DMS114 treated with DMSO at 0.1 percent for 48 hours (cell line): ENCODE measurements at regions not wholly inside any gene's neighbourhood (a gene's known extent, or its start where the extent isn't known, plus 50 kb on each side); places are given as distances from the start of the nearest gene placed in this dataset.

Experiments used
- DNase-seq: peaks from one replicate; lab custom pipeline; 2025; ENCODE audit not compliant: unreplicated experiment; lab: John Stamatoyannopoulos, UW

DNA sequence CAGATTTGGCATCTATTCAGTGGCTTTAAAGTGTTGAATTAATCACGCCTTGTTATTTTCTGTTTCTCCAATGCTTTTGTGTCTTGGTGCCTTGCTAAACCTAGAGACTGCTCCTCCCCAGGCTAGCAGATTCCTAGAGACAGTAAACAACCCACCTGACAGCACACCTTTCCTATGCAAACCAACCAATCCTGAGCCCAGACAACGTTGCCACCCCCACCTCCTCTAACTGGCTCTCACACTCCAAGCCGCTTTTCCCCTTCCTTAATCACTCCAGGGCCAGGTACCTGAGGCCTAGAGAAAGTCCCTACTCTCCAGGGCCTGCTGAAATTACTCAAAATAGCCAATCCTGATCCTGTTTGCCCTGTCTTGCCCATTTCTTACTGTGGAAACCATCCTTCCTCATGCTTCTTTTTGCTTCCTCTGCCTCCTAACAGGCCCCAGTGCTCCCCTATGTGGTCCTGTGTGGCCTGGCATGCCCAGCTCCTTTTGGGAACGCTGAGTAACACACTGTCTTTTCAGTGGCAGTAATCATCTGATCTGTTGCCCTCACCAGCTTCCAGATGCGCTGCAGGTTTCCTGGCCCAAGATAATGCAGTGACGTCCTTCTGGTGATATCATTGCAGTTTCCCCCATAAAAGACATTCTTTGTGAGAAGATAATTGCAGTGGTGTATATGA, 53.4 kb downstream of the GAS1 start:
- DNase-seq: no peak

DNA sequence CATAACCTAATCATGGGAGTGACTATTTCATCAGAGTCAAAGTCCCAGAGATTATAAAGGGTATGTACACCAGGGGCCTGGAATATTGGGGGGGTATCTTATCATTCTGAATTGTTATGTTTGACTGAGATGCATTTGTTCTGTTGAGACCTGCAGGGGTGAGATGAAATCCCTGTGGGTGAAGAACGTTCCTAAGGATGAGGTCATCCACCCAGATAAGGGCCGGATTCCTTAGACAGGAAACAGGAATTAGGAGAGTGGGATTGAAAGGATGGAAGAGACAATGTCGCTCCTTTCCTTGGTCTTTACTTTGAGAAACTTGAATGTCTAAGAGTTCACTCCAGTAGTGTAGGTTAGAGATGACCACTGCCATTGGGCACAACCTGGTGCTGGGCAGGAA, 54.7 kb downstream of the GAS1 start:
- no peak for DNase-seq

DNA sequence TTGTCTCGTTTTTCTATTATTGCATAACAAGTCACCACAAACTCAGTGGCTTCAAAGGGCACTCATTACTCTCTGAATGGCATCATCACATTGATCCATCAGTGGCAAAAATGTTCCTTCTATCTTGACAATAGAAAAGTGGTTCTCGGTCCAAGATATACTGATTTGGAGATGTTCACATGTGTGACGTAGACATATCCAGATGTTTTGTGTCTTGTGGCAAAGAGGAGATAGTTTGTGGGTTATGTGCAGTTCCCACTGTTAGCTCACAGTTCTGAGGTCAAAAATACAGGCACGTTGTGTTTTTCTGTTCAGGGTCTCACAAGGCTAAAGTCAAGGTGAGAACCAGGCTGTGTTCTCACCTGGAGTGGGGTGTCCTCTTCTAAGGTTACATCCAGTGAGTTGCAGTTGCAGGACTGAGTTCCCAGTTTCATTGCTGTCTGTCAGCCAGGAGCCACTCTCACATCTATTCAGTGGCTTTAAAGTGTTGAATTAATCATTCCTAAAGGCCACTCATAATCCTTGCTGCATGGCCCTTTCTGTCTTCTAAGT, 55.3 kb downstream of the GAS1 start:
- no peak for DNase-seq

DNA sequence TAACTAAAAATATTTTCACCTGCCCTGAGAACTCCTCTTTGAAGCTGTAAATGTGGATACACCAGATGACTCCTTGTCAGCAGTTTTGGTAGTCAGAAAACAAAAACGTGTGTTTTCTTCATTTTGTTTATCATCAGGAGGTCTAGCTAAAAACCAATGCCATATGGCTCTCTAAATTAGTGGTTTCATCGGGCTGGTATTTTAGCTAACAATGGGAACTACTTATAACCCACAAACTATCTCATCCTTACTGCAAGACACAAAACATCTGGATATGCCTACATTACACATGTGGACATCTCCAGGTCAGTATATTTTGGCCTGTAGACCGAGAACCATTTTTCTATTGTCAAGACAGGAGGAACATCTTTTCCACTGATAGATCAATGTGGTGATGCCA, 56.2 kb downstream of the GAS1 start:
- DNase-seq: no peak

DNA sequence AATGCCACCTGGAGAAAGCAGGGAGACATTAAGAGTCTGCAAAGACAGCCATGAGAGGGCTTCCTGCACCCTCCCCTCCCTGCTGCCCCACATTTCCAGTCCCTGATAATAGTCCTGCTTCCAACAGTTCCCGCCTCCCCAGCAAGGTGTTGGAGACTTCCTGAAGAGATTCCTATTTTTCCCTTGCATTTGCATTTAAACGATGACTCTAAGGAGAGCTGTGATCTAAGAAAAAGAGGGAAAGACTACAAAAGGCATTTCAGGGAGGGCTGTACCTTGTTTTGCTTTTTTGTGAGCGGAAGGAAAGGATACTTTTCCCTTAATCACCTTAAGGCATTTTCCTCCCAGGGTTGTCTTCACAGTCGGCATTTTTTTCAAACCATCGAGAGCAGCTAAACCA, 62.1 kb downstream of the GAS1 start:
- no peak for DNase-seq

DNA sequence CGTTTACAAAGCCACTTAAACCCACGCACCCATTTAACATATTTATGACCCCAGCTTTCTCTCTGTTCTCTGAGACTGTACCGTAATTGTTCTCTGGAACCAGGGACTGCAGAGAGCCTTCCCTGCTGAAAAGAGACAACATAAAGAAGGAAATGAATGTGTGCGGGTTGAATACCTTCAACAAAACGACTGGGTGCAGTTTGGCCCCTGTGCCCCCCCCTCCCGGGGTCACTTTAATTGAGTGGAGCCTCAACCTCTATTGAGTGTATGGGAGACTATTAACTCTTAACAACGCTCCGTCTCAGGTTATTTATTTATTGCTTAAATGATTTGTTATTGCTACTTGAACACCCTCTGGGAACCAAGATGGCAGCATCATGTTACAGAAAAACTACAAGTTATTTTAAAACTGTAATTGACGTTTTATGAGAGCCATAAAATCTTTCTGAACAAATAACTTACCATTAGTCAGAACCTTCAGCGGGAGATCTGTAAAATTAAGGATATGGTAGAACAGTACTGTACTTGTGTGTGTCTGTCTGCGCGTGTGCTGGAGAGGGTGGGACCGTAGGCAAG, 70.6 kb downstream of the GAS1 start:
- DNase-seq: no peak

DNA sequence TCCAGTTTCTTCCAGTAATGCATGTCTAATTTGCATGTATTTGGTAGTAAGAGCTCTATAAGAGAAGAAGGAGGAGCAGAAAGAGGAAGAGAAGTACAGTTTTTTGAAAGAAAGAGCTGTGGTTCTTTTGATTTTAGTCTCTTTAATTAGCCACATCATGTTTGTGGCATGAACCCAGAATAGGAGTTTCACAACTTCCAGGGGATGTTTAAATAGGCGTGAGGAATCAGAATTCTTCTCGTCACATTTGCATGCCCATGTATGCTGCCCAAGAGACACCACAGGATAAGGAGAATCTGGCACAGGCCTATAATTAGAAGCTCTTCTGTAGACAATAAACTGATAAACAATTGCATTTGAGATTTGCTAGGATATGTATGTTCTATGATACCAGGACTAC, 78.7 kb downstream of the GAS1 start:
- DNase-seq: no peak

DNA sequence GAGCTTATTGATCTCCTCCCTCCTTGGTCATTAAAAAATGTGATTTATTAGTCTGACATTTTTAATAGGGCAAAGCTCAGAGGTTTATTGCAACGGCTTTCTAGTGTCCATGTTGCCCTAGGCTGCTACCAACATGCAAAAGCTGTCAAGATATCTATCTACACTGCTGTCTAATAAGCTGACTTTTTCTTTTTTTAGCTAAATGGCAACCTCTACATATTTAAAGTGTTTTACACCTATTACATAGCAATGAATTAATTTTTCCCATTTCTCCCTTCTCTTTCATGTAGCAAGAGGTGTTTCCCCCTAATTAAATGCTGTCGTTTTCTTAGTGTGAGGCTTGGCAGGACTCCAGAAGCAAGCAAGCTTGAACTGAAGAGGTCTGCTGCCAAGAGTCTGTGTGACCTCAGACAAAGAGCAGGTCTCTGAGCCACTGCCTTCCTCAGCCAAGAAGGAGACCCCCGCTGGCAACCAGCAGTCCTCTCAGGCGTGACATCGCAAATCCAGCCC, 79.4 kb downstream of the GAS1 start:
- DNase-seq: no peak

DNA sequence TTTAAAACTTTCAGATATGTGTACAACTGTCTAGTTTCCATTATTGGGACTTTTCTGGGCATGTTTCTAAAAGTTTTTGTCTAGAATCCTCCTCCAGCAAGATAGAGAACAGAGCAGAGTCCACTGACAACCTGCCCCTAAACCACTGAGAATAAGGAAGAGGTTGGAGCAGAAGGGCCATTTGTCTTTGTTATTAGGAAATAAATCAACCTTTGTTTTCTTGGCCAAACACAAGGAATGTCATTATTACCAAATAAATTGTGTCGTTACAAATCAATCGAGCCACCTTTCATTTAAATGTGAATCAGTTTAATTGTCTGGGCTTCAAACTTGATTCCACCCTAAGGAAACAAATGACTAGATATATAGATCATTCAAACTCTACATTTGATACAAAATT, 81.4 kb downstream of the GAS1 start:
- no peak for DNase-seq

DNA sequence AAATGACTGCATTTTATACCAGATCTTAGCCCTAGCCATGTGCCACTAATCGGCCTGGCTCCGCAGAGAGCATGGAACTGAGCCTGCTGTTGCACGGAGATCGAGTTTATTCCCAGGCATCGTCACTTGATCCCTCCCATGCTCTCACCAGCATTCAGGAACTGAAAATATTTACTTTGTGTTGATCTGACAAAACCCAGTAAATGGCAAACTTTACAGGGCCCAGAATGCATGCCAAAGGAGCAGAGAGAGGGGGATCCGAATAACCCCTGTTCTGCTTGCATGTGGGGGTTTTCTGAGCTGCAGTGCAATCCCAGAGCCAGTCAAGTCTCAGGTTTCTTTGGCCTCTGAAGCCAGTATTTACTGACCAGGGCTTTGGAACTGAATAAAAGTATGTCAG, 87.3 kb downstream of the GAS1 start:
- DNase-seq: no peak

DNA sequence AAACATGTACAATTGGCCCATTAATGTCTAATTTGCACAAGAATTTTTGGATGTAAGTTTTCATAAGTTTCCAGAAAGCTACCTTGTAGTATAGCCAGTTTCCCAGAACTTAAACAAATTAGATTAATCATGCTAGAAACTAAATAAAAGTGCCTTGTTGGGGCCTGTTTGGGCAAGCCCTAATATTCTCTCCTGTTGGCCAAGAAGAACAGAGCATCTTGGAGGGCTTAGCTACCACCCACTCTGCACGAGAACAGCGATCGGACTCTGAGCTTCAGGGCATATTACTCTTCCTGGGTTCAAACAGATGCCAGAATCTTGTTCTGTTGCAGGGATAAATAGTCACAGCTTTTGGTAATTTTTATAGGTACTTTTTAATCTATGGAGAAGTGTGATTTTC, 88.2 kb downstream of the GAS1 start:
- DNase-seq: no peak

DNA sequence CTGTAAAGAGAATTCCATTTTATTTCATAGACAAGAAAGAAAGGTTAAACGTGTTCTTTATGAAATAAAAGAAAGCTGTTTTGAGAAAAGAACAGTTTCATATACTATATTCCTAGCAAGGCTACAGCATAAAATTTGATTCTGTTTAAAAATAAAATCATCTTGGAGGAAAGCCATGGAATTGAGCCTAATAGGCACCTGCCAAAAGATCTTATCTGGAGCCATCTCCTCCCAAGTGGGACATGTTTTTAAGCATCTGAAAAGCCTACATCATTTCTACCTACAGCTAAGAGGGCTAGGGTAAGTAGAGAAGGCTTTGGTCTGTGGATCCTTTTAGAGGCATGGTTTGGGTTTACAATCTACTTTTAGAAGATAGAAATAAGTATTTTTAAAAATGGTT, 89.3 kb downstream of the GAS1 start:
- no peak for DNase-seq

DNA sequence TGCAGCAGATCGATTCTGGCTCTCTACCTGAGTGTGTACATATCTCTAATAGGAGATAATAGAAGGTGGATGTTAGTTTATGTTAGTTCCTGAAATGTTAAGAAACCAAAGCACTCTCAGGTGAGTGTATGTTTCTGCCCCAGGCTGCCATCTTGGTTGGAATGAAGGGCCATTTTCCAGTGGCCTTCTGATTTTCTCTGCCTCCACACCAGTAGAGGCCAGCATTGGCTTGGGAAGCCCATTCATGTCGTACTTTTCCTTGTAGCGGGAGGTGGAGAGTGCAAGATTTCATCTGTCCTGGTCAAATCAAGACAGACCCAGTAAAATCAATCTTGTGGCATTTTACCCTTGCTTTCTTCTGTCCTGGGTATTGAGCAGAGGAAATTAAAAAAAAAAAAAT, 91.0 kb downstream of the GAS1 start:
- DNase-seq: no peak

DNA sequence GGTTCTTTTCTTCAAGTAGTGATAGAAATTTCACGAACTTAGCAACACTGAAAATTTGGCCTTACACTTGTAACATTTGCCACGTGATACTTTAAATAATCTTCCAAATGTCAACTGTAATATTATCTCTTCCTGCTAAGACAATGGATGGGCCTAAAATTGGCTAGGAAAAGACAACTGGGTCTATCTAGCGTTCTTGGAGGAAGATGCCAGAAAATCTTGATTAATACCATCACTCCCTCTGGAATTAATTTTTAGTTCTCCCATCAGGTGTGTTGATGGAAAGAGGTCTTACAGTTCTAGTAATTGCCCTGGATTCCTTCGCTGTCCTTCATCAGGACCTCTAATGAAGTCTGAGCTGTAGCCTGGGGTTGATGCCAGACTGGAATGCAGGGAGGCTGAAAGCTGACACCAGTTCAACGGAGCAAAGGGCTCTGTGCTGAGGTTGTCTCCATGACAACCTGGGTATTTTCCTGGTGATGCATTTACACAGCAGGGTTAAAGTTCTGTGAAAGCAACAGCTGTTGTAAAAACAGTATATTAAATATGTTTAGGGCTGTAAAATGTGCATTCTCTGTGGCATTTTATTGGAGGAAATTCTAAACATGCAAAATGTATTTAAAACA, 92.3 kb downstream of the GAS1 start:
- DNase-seq: no peak

DNA sequence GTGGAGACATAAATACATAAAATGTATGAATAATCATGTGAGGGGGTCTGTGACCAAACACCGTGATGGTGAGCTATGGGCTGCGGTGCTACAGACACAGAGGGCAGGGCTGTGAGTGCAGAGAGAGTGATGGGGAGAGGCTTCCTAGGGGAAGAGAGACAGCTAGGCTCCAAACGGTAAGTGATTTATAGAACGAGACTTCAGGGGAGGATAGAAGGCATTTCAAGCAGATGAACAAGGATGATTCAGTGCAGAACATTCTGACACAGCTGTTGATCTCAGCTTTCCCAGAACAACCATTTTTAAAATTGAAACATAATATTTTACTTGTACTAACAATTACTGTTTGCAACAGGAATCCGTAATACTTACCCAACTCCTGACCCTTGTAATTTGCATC, 100.7 kb downstream of the GAS1 start:
- DNase-seq: no peak

DNA sequence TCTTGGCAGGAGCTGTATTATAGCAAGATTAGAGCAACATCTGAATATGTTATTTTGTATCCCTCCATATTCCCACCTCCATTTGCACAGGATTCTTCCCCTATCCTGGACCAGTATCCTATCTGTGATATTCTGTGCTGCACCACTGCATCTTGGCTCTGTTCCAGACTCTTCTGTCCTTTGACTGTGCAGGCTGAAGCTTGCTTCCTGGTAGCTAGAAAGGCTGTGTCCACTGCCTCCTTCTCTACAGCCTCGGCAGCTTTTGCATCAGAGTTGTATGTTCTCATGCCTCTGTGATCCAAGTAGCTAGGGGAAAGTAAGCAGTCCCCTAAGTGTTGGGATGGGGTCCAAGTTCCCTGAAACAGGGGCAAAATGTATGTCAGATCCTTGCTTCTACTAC, 104.1 kb downstream of the GAS1 start:
- no peak for DNase-seq

DNA sequence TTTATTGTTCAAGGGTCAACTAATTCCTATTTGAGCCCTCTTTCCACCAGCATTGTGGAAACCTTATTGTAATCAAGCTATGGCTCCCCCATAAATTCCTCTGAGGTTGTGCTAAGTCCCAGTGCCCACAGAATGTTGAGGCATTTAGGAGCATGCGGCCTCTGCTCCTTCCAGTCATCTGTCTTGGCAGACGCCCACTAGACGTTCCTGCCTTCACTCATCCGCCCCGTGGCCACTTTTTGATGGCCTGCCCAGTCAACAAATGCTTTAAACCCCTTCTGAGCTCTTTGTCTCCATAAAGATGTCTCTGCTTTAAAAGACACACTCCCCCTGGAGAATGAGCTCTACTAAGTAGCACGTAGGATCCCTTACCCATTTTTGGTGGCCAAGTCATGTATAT, 104.7 kb downstream of the GAS1 start:
- DNase-seq: no peak

DNA sequence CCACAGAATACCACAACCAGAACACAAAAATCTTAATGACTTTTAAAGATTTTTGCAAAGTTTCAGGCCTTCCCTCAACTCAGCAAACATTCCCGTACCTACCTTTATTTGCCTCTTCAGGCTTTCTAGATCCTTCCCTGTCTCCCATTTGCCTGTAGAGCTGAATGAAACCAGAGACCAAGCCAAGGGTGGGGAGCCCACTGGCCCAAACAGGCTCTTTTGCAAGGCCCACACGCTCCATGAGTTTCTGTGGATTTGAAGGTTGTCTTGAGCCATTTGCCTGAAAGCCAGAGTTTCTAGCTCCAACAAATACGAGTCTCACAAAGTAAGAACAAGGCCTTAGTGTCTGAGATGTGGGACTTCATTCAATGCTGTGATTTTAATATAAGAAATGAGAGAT, 107.8 kb downstream of the GAS1 start:
- no peak for DNase-seq

DNA sequence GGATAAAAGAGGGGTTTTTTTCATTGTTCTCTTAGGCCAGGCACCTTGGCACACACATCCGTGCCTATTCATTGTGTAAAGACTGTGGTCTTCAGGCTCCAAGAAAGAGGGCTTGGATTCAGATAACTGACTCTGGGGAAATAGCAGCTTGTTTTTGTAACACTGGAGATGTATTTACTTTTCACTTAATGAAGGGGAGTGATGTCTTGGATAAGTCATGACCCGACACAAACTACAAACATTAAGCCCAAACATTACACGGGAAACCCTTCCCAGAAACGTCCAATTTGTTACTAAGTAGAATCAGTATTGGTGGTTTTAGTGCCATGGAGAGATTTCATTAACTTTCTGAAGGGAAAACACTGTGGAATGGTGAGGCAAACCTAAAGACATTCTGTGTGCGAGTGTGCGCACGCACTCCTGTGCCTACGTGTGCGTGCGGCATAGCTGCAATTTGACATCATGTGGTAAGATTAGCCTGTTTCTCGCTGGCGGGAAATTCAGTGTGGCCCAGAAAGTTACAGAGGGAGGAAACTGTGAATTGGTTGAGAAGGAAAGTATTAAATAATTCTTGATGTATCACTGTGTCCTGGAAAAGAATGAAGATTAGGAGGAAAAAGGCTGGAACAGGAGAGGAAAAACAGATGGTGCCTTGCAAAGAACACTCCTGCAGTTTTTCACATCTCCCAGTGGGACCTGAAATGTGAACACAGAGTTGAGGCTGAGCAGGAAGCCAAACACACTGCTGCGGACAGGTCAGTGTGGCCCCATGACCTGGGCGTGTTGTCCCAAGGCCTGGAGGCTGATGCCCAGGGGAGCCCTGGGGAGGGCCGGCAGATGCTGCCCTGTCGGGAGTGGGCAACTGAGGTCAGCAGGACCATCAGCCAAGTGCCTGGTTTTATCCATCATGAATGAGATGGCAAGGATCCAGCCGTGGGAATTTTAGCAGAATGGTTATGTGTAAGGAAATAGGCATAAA, 108.5 kb downstream of the GAS1 start:
- no peak for DNase-seq

DNA sequence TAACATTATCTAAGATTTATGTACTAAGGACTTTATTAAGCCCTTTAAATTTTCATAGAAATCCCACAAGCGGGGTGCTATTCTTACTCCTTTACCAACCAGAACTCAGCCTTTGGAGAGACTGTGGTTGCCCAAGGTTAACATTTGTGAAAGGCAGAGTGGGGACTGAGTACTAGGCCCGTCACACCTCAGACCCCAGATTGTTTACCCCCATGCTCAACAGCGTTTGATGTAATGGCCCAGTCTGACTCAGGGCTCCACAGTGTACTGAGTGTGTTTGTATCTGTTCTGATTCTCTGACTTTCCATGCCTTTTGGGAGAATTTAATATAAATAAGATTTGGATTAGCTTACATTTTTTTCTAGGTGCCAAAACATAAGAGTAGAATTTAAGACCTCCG, 110.0 kb downstream of the GAS1 start:
- no peak for DNase-seq

DNA sequence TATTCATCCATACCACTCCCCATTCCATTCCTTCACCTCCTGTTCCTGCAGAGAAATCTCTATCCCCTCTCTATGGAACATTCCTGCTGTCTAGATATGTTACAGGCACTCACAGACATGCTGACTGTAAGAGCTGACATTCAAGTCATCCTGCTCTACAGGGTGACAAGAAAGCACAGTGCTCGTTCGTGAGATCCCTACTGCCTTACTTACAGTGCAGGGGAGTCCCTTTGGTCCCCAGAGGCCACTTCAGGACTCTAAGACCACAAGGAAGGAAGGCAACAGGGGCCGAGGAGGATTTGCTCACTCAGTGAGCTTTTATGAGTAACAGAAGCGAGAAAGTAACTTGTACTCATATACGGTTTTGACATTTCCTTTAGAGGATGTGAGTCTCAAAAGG, 110.5 kb downstream of the GAS1 start:
- DNase-seq: no peak
